GM10266 (cell line): ENCODE measurements at regions not wholly inside any gene's neighbourhood (a gene's known extent, or its start where the extent isn't known, plus 50 kb on each side); places are given as distances from the start of the nearest gene placed in this dataset.

ENCODE experiments used
- DNase-seq: peaks from one replicate; pipeline ENCODE4 v3.0.0; 2012; ENCODE audit errors: extremely low spot score
- CTCF ChIP-seq: IDR thresholded peaks from 2 replicates; pipeline ENCODE4 v1.5.1; 2012; ENCODE audit warnings: mild to moderate bottlenecking, low read depth; ENCODE audit not compliant: control insufficient read depth, insufficient read depth; ENCODE audit errors: missing control alignments

- TF ChIP-seq CTCF = no peak
- DNase-seq = no peak
Measured at GRCh38 chr5:8740595-8740994, 805.3 kb downstream of the SEMA5A start.

GRCh38 chr5:8749556-8749955 is 796.3 kb downstream of the SEMA5A start:
- DNase-seq = no peak
- no peak for TF ChIP-seq CTCF

- TF ChIP-seq CTCF = no peak
- no peak for DNase-seq
Measured at GRCh38 chr5:8750100-8750499, 795.8 kb downstream of the SEMA5A start.

GRCh38 chr5:8751971-8752370 is 793.9 kb downstream of the SEMA5A start:
- no peak for DNase-seq
- no peak for TF ChIP-seq CTCF

GRCh38 chr5:8752595-8752994 is 793.3 kb downstream of the SEMA5A start:
- TF ChIP-seq CTCF = no peak
- no peak for DNase-seq

- peak; percentile 19 for TF ChIP-seq CTCF
- no peak for DNase-seq
Measured at GRCh38 chr5:8756498-8757084, 789.3 kb downstream of the SEMA5A start.

- no peak for DNase-seq
- no peak for TF ChIP-seq CTCF
Measured at GRCh38 chr5:8765886-8766285, 780.0 kb downstream of the SEMA5A start.
